NT2/D1 (cell line): ENCODE measurements at regions not wholly inside any gene's neighbourhood (a gene's known extent, or its start where the extent isn't known, plus 50 kb on each side); places are given as distances from the start of the nearest gene placed in this dataset.

Experiments
- DNase-seq: peaks from one replicate; pipeline ENCODE4 v3.0.0-alpha.2; 2011; ENCODE audit warnings: low read depth, low spot score
- H3K27me3 ChIP-seq: 2 replicates; pipeline ENCODE4 v1.6.0; 2011; ENCODE audit warnings: mild to moderate bottlenecking; ENCODE audit not compliant: insufficient read length, insufficient read depth
- H3K36me3 ChIP-seq: 2 replicates; pipeline ENCODE4 v1.6.1; 2011; ENCODE audit warnings: mild to moderate bottlenecking, low read length, mixed read lengths; ENCODE audit not compliant: insufficient read depth, insufficient read length
- H3K4me1 ChIP-seq: 2 replicates; pipeline ENCODE4 v1.5.1; 2011; ENCODE audit not compliant: insufficient read depth, insufficient read length
- H3K4me3 ChIP-seq: 2 replicates; pipeline ENCODE4 v1.5.1; 2011; ENCODE audit warnings: low read depth; ENCODE audit not compliant: insufficient read length
- H3K9ac ChIP-seq: 2 replicates; pipeline ENCODE4 v1.6.0; 2011; ENCODE audit warnings: low read depth; ENCODE audit not compliant: insufficient read length
- H3K9me3 ChIP-seq: 2 replicates; pipeline ENCODE4 v1.5.1; 2011; ENCODE audit warnings: mild to moderate bottlenecking, low read length; ENCODE audit not compliant: insufficient read depth
- SUZ12 ChIP-seq: IDR thresholded peaks from 2 replicates; pipeline ENCODE4 v1.6.1; 2011; ENCODE audit not compliant: insufficient read length, insufficient read depth; ENCODE audit errors: extremely low read depth
- YY1 ChIP-seq: IDR thresholded peaks from 2 replicates; pipeline ENCODE4 v1.6.1; 2011; ENCODE audit not compliant: insufficient read length, insufficient read depth
- ZNF274 ChIP-seq: IDR thresholded peaks from 2 replicates; pipeline ENCODE4 v1.6.1; 2011; ENCODE audit warnings: mild to moderate bottlenecking, low read depth, low read length

GRCh38 chr13:86765462-86765861 lies 905.7 kb upstream of the SLITRK5 start:
- no peaks in the 10 kb centered on the region for H3K36me3 ChIP-seq
- H3K4me3 ChIP-seq, result no peak overlapping the region
- no peaks in the 10 kb centered on the region for H3K9me3 ChIP-seq
- H3K4me1 ChIP-seq, result no peaks in the 10 kb centered on the region
- H3K27me3 ChIP-seq, result no peaks in the 10 kb centered on the region
- DNase-seq, result no peak
- TF ChIP-seq SUZ12, result no peak
- TF ChIP-seq ZNF274, result no peak
- no peak for TF ChIP-seq YY1
- H3K9ac ChIP-seq, result no peak overlapping the region

- DNase-seq, result no peak
- no peak overlapping the region for H3K4me3 ChIP-seq
- TF ChIP-seq ZNF274, result no peak
- no peak for TF ChIP-seq SUZ12
- no peak for TF ChIP-seq YY1
These were observed 882.6 kb upstream of the SLITRK5 start for GRCh38 chr13:86788616-86789015.

GRCh38 chr13:86792153-86792651 lies 879.0 kb upstream of the SLITRK5 start:
- no peaks in the 10 kb centered on the region for H3K36me3 ChIP-seq
- no peaks in the 10 kb centered on the region for H3K4me1 ChIP-seq
- TF ChIP-seq SUZ12, result no peak
- no peak for TF ChIP-seq ZNF274
- no peak for TF ChIP-seq YY1
- H3K27me3 ChIP-seq, result no peaks in the 10 kb centered on the region
- no peak overlapping the region for H3K9ac ChIP-seq
- no peak for DNase-seq
- H3K4me3 ChIP-seq, result no peak overlapping the region
- H3K9me3 ChIP-seq, result peaks cover 6% of the 10 kb centered on the region; the same call in 1 of the 2 replicates

More at GRCh38 chr13:86788616-86789015, 882.6 kb upstream of the SLITRK5 start:
- Histone ChIP-seq H3K36me3 (no peaks in the 10 kb centered on the region), H3K9ac (no peak overlapping the region), H3K27me3 (no peaks in the 10 kb centered on the region), H3K9me3 (peaks cover 6% of the 10 kb centered on the region; the same call in 1 of the 2 replicates), H3K4me1 (no peaks in the 10 kb centered on the region)

GRCh38 chr13:86795858-86796257 lies 875.3 kb upstream of the SLITRK5 start:
- Histone ChIP-seq H3K4me3 (no peak overlapping the region), H3K9me3 (peaks cover 6% of the 10 kb centered on the region; the same call in 1 of the 2 replicates), H3K36me3 (no peaks in the 10 kb centered on the region), H3K27me3 (no peaks in the 10 kb centered on the region), H3K4me1 (no peaks in the 10 kb centered on the region), H3K9ac (no peak overlapping the region)
- TF ChIP-seq SUZ12 (no peak), YY1 (no peak), ZNF274 (no peak)
- DNase-seq, result no peak

GRCh38 chr13:86810361-86810760 lies 860.8 kb upstream of the SLITRK5 start:
- H3K9ac ChIP-seq, result no peak overlapping the region
- DNase-seq, result no peak

GRCh38 chr13:86813198-86813597 lies 858.0 kb upstream of the SLITRK5 start:
- H3K9me3 ChIP-seq, result no peaks in the 10 kb centered on the region
- no peak overlapping the region for H3K9ac ChIP-seq
- no peaks in the 10 kb centered on the region for H3K4me1 ChIP-seq
- H3K27me3 ChIP-seq, result no peaks in the 10 kb centered on the region
- DNase-seq, result no peak
- H3K4me3 ChIP-seq, result no peak overlapping the region
- H3K36me3 ChIP-seq, result no peaks in the 10 kb centered on the region
- TF ChIP-seq YY1 (no peak), ZNF274 (no peak), SUZ12 (no peak)

More at GRCh38 chr13:86810361-86810760, 860.8 kb upstream of the SLITRK5 start:
- Histone ChIP-seq H3K27me3 (no peaks in the 10 kb centered on the region), H3K9me3 (no peaks in the 10 kb centered on the region), H3K4me1 (no peaks in the 10 kb centered on the region), H3K4me3 (no peak overlapping the region), H3K36me3 (no peaks in the 10 kb centered on the region)
- TF ChIP-seq YY1 (no peak), ZNF274 (no peak), SUZ12 (no peak)

- no peaks in the 10 kb centered on the region for H3K9me3 ChIP-seq
- H3K4me1 ChIP-seq, result no peaks in the 10 kb centered on the region
- H3K36me3 ChIP-seq, result no peaks in the 10 kb centered on the region
- TF ChIP-seq YY1, result no peak
- no peak for TF ChIP-seq ZNF274
- TF ChIP-seq SUZ12, result no peak
- H3K4me3 ChIP-seq, result no peak overlapping the region
- no peaks in the 10 kb centered on the region for H3K27me3 ChIP-seq
- H3K9ac ChIP-seq, result no peak overlapping the region
- no peak for DNase-seq
These were observed 845.8 kb upstream of the SLITRK5 start for GRCh38 chr13:86825410-86825809.
